Right lobe of liver (tissue), 6 donors: ENCODE measurements at regions not wholly inside any gene's neighbourhood (a gene's known extent, or its start where the extent isn't known, plus 50 kb on each side); places are given as distances from the start of the nearest gene placed in this dataset.

Source experiments
- ATAC-seq, 4 donors: fragments of 200-7000 bp; cut with Tn5 transposase; one replicate each; pipeline ENCODE4 v1.9.1; 2020; ENCODE audit warnings: mild to moderate bottlenecking in 4 of 4, moderate library complexity in 4 of 4
- DNase-seq, 3 donors: peaks; one replicate each; pipeline ENCODE4 v3.0.0-alpha.2; 2020
- H3K27ac ChIP-seq, 3 donors: fragments of 200-600 bp; one replicate each; pipeline ENCODE4 v1.8.0; 2022
- H3K27me3 ChIP-seq, 2 donors: fragments of 200-600 bp; one replicate each; pipeline ENCODE4 v1.8.0; 2022
- H3K36me3 ChIP-seq, 4 donors: fragments of 200-600 bp; sonication (generic) in 1 of 4; one replicate each; pipeline versions ENCODE4 v1.5.1 to v1.8.0; 2017 to 2022; ENCODE audit warnings: control low read depth in 1 of 4
- H3K4me1 ChIP-seq, 4 donors: fragments of 200-600 bp; sonication (generic) in 1 of 4; one replicate each; pipeline versions ENCODE4 v1.5.1 to v1.8.0; 2017 to 2022; ENCODE audit warnings: control low read depth in 1 of 4
- H3K4me3 ChIP-seq, 3 donors: fragments of 200-600 bp; one replicate each; pipeline ENCODE4 v1.8.0; 2022
- H3K9me3 ChIP-seq, 4 donors: fragments of 200-600 bp; sonication (generic) in 1 of 4; one replicate each; pipeline versions ENCODE4 v1.5.1 to v1.8.0; 2017 to 2022; ENCODE audit warnings: control low read depth in 1 of 4
- POLR2A ChIP-seq: fragments of 450-650 bp; IDR thresholded peaks from one replicate; pipeline ENCODE4 v1.6.1; 2017; ENCODE audit warnings: antibody characterized with exemption, mild to moderate bottlenecking
- WGBS: methylation state at CpG from one replicate; pipeline ENCODE4 v1.1.6; 2018; ENCODE audit warnings: low coverage, low lambda C conversion rate; ENCODE audit not compliant: insufficient coverage; ENCODE audit errors: missing lambda C conversion rate; 5-methylcytosine and 5-hydroxymethylcytosine counted together
- intact Hi-C, 2 donors: fragments of 100-400 bp; cut with DNase I; formaldehyde crosslinking; loops; one replicate each; pipeline versions ENCODE4 v1.11.2 to v1.14.1; 2022
- TF ChIP-seq, protein P1 (sequence below), 4 donors: fragments of 200-600 bp in 3 of 4; fragments of 450-650 bp in 1 of 4; IDR thresholded peaks; one replicate each; pipeline versions ENCODE4 v1.5.1 to v1.8.0; 2016 to 2022; ENCODE audit warnings: antibody characterized with exemption in 4 of 4, mild to moderate bottlenecking in 2 of 4
- donor health status: DM: no; HTN: yes; CAD: no.
- donor health status: DM: no; HTN: no; CAD: no.
- donor health status: DM: no; HTN: no; CAD: no.
- donor health status: DM: no; HTN: yes; CAD: no.
- donor health status: DM: no; HTN: yes; CAD: no.

DNA sequence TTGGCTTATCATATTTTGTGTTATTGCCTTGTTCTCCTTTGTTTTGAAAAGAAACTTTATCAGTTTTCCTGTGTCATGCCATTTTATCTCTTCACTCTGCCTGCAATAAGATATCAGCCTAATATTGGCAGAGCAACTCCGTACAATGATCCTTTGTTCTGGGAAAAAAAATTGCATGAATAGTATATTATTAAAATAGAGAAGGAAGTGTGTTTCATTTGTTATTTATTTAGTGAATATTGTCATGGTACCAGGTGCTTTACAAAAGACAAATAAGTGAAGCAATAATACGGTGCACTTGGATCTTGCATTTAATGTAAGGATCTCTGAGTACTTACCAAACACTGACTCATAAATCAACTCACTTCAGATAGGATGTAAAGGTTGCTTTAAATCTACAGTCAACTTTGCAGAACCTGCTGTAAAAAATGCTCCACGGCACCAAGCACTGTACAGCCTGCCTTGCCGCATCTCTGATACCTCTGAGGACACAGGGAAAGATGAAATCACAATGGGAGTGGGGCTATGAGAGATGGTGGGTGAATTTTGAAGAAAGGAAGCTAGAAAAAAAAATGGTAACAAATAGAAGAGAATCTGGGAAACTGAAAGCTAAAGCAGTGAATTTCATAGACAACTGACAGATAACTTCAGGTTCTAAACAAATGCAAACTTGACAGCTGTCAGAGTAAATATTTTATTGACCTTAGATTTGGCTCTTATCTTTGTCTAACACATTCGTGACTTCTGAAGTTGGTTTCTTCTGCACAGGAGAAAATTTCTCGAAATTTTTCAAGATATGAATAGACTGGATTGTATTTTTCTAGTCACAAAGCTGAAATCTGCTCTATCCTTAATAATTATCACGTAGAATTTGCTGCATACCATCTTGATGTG, 232.1 kb downstream of the ENC1 start:
- DNase-seq: no peak
- no peak overlapping the region for H3K4me3 ChIP-seq
- TF ChIP-seq, protein P1, sequence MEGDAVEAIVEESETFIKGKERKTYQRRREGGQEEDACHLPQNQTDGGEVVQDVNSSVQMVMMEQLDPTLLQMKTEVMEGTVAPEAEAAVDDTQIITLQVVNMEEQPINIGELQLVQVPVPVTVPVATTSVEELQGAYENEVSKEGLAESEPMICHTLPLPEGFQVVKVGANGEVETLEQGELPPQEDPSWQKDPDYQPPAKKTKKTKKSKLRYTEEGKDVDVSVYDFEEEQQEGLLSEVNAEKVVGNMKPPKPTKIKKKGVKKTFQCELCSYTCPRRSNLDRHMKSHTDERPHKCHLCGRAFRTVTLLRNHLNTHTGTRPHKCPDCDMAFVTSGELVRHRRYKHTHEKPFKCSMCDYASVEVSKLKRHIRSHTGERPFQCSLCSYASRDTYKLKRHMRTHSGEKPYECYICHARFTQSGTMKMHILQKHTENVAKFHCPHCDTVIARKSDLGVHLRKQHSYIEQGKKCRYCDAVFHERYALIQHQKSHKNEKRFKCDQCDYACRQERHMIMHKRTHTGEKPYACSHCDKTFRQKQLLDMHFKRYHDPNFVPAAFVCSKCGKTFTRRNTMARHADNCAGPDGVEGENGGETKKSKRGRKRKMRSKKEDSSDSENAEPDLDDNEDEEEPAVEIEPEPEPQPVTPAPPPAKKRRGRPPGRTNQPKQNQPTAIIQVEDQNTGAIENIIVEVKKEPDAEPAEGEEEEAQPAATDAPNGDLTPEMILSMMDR (IDR thresholded peaks at IDR 0.05): no peak
- TF ChIP-seq POLR2A: no peak
- H3K27ac ChIP-seq: no peak overlapping the region
- peak in 3 of 4 donors; percentile 33 to 54 (median 42) for ATAC-seq
- H3K36me3 ChIP-seq: no peaks in the 10 kb centered on the region
- H3K27me3 ChIP-seq: no peaks in the 10 kb centered on the region
- intact Hi-C loops: no loop called here
- H3K9me3 ChIP-seq: no peaks in the 10 kb centered on the region
- 43% methylated on average over 7 of the region's 7 CpGs for WGBS
- peaks cover 0 to 9% (median 2%) of the 10 kb centered on the region in 4 donors for H3K4me1 ChIP-seq

DNA sequence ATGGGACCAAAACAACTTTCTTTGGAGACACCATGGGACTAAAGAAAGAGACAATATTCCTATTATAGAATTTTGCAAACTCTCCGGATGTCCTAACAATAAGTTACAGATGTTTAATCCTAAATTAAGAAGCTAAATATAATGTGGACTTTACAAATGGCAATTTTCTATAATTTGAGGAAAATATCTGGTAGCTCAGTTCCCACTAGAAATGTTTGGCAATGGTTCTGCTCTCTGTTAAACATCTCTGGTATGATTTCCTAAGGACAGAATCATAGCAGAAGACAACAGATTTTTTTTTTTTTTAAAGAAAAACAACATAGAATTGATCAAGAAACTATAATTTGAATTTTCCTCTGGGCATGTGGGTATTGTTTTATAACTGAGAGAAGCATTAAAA, 232.8 kb downstream of the ENC1 start:
- H3K27ac ChIP-seq: no peak overlapping the region
- intact Hi-C loops: no loop called here
- H3K4me1 ChIP-seq: peaks cover 0 to 9% (median 0%) of the 10 kb centered on the region in 4 donors
- no peaks in the 10 kb centered on the region for H3K27me3 ChIP-seq
- H3K9me3 ChIP-seq: no peaks in the 10 kb centered on the region
- ATAC-seq (no peak), DNase-seq (no peak)
- TF ChIP-seq, protein P1 (IDR thresholded peaks at IDR 0.05): no peak
- TF ChIP-seq POLR2A: no peak
- 83% methylated on average over 1 of the region's 1 CpG for WGBS
- no peak overlapping the region for H3K4me3 ChIP-seq
- H3K36me3 ChIP-seq: no peaks in the 10 kb centered on the region

DNA sequence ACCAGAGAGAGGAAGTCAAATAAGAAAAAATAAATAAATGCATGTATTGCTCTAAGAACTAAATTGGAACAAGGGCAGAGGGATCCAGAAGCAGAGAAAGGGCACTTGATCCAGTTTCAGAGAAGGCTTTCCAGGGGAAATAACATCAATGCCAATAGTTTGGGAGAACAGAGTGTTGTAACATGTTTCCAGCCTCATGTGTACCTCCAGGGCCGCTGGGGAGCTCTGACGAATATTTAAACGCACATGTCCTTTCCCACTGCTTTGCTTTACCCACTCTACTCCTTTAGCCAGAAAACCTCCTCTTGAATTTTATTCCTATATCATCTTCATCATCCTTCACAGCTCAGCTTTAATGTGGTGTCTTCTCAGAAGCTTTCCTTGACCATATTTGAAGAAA, 233.7 kb downstream of the ENC1 start:
- H3K36me3 ChIP-seq: no peaks in the 10 kb centered on the region
- no peaks in the 10 kb centered on the region for H3K27me3 ChIP-seq
- no peak for TF ChIP-seq POLR2A
- TF ChIP-seq, protein P1 (IDR thresholded peaks at IDR 0.05): no peak
- intact Hi-C loops: no loop called here
- no peaks in the 10 kb centered on the region for H3K9me3 ChIP-seq
- H3K4me1 ChIP-seq: peaks cover 0 to 9% (median 0%) of the 10 kb centered on the region in 4 donors
- no peak for DNase-seq
- H3K4me3 ChIP-seq: no peak overlapping the region
- no peak overlapping the region for H3K27ac ChIP-seq
- no peak for ATAC-seq
- 93% methylated on average over 3 of the region's 3 CpGs for WGBS

DNA sequence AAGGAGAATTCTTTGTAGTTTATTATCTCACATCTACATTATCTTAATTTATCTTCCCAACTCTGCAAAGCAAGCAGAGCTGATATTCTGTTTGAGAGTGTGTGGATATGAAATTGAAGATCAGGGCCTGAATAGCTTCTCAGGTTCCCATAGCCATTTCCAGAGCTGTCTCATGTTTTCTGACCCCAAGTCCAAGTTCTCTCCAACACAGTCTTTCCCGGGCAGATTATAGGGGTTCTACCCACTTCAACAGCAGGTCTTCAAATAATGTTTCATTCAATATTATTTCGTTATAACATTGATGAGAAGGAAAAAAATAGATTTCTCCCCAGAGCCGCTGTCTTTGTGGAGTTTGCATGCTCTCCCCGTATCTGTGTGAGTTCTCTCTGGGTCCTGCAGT, 234.9 kb downstream of the ENC1 start:
- no peaks in the 10 kb centered on the region for H3K27me3 ChIP-seq
- ATAC-seq: no peak
- H3K9me3 ChIP-seq: no peaks in the 10 kb centered on the region
- 96% methylated on average over 4 of the region's 4 CpGs for WGBS
- TF ChIP-seq, protein P1 (IDR thresholded peaks at IDR 0.05): no peak
- no peak for TF ChIP-seq POLR2A
- no peak overlapping the region for H3K27ac ChIP-seq
- H3K36me3 ChIP-seq: no peaks in the 10 kb centered on the region
- H3K4me3 ChIP-seq: no peak overlapping the region
- H3K4me1 ChIP-seq: peaks cover 0 to 9% (median 0%) of the 10 kb centered on the region in 4 donors
- intact Hi-C loops: no loop called here
- DNase-seq: no peak
